T-helper 1 cell treated with Interleukin-12 subunit alpha and Interleukin-12 subunit beta and Interleukin-4 antibody, amounts not matched to agents 30 ng/mL and 1 ng/mL, for 36 hours (primary cell): ENCODE measurements at regions not wholly inside any gene's neighbourhood (a gene's known extent, or its start where the extent isn't known, plus 50 kb on each side); places are given as distances from the start of the nearest gene placed in this dataset.

Experiments used
- intact Hi-C: fragments of 100-400 bp; cut with micrococcal nuclease; formaldehyde crosslinking; loops from one replicate; pipeline ENCODE4 v1.15.1; 2024

- intact Hi-C loops = no loop called here
Observed at GRCh38 chr13:78997902-78998629, 339.1 kb upstream of the OBI1 start.

DNA sequence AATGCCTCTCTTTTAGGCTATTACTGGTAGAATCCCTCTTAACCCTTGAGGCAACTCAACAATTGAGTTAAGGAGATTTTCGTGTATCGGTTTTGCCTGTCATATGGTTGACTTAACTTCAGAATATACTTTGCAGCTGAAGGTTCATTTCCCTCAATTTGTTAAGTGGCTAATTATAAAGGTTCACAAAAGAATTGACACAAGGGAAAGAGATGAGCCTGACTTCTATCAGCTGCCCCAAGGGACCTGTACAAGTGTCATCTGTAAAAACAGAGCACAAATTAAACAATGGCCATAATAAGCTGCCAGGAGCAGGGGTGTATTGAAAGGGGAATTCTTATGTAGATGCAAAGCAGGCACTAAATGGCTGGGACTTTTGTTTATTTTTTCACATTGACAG is 334.8 kb upstream of the OBI1 start:
- intact Hi-C loops = no loop called here

DNA sequence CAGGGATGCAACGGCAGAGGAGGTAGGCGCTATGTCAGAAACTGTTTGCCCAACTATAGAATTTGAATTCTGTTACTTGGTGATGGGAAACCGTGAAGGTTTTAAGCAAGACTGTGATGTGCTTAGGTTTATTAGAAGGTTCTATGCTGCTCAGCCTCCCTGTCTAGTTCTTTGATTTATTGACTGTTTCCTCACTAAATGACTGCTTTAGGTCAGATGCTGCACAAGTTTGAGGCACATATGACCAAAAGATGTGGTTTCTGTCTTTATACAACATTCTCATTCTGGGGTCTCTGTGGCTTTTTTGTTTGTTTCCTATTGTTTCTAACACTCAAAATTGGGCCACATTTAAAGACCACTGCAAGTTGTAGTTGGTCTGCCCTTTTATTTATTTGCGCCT is 323.0 kb upstream of the OBI1 start:
- intact Hi-C loops = no loop called here

DNA sequence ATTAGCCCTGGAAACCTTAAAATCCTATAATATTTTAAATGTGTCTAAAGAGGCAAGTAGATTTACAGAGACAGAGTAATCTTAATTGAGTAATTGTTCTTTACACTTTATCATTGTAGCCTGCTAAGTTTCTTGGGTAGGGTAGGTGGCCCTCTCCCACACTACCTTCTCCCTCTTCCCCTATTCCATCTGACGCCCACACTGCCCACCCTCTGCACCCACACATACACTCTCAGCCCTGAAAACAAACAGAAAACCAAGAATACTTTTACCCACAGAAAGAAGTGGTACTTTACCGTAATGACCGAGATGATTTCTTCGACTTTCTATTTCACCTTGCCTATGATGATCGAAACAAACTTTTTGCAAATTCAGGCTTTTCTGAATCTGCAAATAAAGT is 320.4 kb upstream of the OBI1 start:
- intact Hi-C loops = loop anchor here (2.0 to 5.0 kb wide), 3 partner anchors 382 to 1202 kb away; no protein-coding TSS in a partner anchor

- intact Hi-C loops = loop anchor here (1.0 to 5.0 kb wide), 5 partner anchors 381 to 1201 kb away; no protein-coding TSS in a partner anchor
Observed at GRCh38 chr13:78978381-78978998, 319.5 kb upstream of the OBI1 start.

DNA sequence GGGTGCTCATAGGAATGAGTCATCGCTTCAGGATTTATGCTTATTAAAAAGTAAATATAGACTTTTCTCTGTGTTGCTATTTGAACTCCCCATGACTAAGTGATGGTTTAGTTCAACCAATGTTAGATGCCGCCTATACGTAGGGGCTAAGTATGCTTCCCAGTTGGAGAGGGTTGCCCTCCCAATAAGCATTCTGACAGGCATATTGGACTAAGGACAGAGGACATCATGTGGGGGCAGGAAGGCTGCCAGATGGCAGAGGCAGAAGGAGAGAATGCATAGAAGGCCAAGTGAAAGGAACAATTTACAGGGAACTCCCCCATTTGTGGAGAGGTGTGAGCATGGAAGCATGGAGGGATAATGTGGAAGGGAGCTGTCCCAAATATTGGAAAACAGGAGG is 318.4 kb upstream of the OBI1 start:
- intact Hi-C loops = loop anchor here (5.0 kb wide), 2 partner anchors 380 to 1200 kb away; no protein-coding TSS in a partner anchor

DNA sequence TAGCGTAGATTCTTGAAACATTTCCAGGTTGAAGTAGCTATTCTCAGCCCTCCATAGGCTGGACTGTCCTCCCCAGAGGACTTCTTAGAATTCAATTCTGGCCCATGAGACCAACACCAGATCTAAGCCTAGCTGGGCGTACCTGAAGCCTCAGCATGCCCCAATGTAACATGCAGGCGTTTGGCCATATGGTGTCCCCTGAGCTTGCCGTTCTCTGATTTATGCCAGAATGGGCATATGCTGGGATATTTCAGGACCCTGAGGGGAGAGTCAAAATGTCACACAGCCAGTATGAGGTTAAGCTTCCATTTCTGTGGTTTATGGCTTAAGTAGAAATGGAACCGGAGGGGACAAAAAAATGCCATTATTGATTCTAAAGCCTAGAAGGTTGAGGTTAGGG is 317.7 kb upstream of the OBI1 start:
- intact Hi-C loops = loop anchor here (5.0 kb wide), 2 partner anchors 379 to 1199 kb away; no protein-coding TSS in a partner anchor

DNA sequence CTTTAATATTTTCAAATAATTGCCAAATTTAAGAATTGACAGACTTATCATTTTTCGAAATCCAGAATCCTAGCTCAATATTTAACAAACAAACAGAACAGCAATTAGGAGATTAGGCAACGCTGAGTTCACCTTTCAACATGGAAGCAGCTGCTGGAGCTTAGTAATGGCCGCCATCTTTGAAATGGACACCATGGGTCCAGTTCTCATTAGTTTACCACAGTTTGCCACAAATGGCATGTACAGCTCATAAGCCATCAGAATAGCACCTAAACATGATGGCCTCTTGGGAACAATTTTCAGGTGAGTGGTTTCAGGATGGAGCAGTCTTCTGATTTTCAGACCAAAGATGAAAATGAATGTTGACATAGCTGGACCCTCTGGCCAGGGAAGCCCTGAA is 313.6 kb upstream of the OBI1 start:
- intact Hi-C loops = no loop called here

DNA sequence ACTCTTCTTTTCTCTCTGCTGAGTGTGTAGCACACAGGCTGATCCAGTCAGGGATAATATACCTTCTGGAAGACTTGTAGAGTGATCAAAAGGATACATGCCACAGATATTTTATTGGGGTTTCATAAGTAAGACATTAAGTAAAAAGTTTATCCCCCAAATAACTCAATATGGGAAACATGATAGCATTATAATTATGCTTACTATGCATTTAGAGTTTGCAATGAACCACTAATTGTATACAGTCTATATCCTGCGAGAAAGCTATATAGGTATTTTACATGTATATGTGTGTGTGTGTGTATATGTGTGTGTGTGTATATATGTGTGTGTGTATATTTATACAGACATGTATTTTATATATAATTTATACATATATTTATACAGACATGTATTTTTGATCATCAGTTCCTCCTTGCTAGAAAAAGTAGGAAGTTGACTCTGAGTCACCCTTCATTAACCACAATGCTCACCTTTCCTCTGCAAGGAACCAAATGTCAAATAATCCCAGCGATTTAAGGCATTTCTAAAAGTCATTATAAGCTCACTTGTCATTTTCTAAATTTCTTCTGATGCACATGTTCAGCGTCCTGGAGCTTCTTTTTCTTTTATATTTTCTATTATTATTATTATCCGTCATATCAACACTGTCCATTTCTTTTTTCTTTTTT is 312.5 kb upstream of the OBI1 start:
- intact Hi-C loops = no loop called here

- intact Hi-C loops = no loop called here
Observed at GRCh38 chr13:78960881-78961280, 301.9 kb upstream of the OBI1 start.

DNA sequence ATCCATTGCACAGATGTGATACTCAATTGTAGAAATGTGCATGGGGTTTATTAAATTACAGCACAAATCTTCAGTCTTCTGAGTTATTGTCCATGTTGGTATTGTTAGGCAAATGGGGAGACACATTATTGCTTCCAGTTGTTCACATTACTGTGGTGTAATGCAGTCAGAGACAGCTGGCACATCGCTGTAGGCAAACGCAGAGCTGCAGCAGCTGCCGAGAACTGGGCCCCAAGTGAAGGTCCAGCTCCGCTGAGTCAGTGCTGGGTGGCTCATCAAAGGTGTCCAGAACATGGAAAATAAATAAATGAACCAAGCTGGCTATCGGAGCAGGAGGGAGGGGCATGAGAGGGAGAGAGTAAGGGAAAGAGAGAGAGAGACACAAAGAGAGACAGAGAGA is 299.1 kb upstream of the OBI1 start:
- intact Hi-C loops = no loop called here

DNA sequence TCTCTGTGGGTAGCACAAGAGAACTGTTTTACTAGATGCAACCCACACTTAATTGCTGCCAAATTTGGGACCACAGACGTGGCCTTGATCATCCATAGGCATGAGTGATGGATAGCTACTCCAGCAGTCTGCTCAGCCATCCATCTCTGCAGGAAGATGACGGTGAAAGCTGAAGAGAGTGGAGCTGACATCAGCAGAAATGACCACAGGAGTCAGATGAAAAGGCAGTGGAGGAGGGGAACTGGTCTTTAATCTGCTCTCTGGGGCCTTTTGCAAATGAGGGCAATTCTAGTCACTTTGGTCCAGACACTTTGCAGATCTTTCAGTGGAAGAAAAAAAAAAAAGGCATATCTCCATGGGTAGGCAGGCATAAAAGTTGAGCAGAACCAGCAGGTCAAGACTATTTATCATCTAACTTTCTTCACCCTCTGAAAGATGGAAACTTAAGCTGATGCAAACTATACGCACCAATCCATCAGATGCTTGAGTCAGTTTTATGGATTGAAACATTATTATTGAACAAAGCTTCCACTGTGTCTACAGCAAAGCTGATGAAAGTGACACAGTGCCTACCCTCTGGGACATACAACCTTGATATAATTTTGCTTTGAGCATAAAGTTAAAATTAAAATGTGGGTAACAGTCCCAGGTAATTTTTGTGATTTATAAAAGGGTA is 281.6 kb upstream of the OBI1 start:
- intact Hi-C loops = no loop called here

DNA sequence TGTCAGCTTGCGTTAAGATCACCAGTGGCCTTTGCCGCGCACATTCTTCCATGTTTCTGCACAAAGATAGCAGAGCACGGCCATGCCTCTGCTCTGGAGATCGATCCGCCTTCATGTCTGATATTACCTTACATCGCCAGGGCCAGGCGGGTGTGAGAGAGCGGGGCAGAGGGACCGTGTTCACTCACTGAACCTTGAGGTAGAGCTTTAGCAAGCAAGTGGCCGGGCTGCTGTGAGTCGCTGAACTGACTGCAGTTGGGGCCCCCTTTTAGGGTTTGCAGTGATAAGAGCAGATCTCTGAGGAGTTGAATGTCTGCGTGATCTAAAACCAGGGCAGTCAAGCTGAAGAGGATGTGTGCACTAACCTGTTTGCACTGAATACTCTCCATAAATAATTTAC is 275.4 kb upstream of the OBI1 start:
- intact Hi-C loops = no loop called here

GRCh38 chr13:78915015-78915414 is 256.1 kb upstream of the OBI1 start:
- intact Hi-C loops = no loop called here

- intact Hi-C loops = no loop called here
Observed at GRCh38 chr13:78913656-78914055, 254.7 kb upstream of the OBI1 start.

DNA sequence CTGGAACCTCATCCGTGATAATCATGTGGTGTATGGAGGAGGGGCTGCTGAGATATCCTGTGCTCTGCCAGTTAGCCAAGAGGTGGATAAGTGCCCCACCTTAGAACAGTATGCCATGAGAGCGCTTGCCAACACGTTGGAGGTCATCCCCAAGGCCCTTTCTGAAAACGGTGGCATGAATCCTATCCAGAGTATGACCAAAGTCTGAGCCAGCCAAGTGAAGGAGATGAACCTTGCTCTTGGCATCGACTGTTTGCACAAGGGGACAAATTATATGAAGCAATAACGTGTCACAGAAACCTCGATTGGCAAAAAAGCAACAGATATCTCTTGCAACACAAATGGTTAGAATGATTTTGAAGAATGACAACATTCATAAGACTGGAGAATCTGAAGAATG is 251.2 kb upstream of the OBI1 start:
- intact Hi-C loops = no loop called here

DNA sequence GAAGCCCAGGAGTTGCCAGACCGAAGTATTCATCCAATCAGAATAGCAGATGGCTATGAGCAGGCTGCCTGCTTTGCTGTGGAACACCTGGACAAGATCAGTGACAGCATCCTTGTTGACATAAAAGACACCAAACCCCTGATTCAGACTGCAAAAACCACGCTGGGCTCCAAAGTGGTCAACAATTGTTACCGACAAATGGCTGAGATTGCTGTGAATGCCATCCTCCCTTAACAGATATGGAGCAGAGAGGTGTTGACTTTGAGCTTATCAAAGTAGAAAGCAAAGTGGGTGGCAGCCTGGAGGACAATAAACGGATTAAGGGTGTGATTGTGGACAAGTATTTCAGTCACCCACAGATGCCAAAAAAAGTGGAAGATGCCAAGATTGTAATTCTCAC is 250.3 kb upstream of the OBI1 start:
- intact Hi-C loops = no loop called here

GRCh38 chr13:78907006-78907405 is 248.1 kb upstream of the OBI1 start:
- intact Hi-C loops = no loop called here

DNA sequence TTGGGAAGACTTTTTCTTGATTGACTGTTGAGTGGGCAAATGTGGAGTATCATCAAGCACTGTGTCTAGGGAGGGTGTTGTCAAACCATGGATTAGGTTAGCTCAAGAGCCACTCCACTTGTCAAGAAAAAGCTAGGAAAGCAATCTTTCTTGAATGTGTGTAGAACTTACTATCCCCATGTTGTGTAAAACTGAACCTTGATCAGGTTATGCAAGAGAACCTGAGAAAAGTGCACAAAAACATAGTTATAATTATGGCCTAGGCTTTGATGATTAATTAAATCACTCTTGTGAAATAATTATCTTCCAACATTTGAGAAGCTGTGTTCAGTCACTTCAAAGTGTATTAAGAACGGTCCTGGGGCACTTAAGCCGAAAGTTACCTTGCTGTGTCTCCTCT is 238.2 kb upstream of the OBI1 start:
- intact Hi-C loops = no loop called here

DNA sequence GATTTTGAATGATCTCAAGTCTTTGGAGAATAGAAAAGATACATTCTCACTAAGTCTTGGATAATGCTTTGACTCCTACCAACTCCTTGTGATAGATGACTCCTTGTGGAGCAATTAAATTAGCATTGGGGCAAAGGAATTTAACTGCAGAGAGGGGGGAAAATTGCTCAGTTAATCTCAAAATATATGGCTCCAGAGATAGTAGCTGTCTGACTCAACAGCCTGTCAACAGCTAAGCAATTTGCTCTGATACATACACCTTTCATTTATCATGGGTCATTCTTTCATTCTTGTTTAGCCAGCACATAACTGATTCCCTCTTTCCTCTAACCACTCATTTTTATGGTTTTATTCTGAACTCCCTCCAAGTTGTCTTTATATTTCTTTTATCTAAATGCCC is 225.6 kb upstream of the OBI1 start:
- intact Hi-C loops = no loop called here

DNA sequence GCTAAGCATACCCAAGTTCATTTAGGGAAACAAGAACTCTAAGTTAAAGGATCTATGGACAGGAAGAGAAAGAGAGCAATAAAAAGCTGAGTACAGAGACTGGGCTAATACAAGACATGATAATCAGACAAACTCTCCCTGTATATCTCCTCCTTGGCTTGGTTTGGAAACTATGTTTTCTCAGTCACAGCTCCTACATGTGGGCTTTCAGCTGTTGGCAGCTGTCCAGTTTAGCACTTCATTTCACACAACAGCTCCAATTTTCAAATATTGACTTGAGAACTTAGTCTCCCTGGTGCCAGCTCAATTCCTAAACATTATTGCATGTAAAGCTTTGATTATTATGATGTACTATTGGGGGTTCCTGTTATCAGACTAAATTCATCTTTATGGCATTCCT is 222.8 kb upstream of the OBI1 start:
- intact Hi-C loops = loop anchor here (2.0 kb wide), 1 partner anchor 17 kb away; no protein-coding TSS in a partner anchor

- intact Hi-C loops = no loop called here
Observed at GRCh38 chr13:78881054-78881453, 222.1 kb upstream of the OBI1 start.
